ENCODE measurements at regions not wholly inside any gene's neighbourhood (a gene's known extent, or its start where the extent isn't known, plus 50 kb on each side); places are given as distances from the start of the nearest gene placed in this dataset.

DNA sequence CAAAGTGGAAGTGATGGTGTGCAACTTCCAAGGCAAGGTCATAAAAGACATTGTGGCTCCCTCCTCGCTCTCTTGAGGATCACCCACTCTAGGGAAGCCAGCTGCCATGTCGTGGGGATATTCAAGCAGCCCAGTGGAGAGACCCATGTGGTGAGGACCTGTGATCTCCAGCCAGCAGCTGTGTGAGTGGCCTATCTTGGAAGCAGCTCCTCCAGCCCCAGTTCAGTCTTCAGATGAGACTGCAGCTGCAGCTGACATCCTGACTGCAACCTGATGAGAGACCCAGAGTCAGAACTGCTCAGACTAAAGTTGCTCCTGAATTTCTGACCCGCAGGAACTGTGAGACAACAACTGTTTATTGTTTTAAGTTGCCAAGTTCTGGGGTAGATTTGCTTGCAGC lies 86.4 kb upstream of the GRK3 start:
- Histone ChIP-seq H2BK15ac (ENCODE audit: low read length) (no peak overlapping the region), H3K14ac (ENCODE audit: insufficient read length) (no peak overlapping the region), H3K23me2 (ENCODE audit: low read depth, low read length) (no peaks in the 10 kb centered on the region), H3K4ac (replicated peaks; ENCODE audit: insufficient read length, low read depth, low read length) (no peak overlapping the region), H3K4me1 (replicated peaks in 1 of 4; ENCODE audit: control insufficient read depth in 3 of 4, insufficient read depth in 4 of 4, low read length in 3 of 4) (no peaks in the 10 kb centered on the region), H4K8ac (ENCODE audit: extremely low read depth, insufficient read depth, low read length) (no peak overlapping the region), H3K79me2 (ENCODE audit: control insufficient read depth in 1 of 2, insufficient read depth in 2 of 2, low read length in 2 of 2) (no peaks in the 10 kb centered on the region), H4K91ac (replicated peaks; ENCODE audit: insufficient read length, low read length) (no peak overlapping the region), H3K27ac (ENCODE audit: low read depth, low read length) (no peak overlapping the region), H3K27me3 (replicated peaks in 1 of 4; ENCODE audit: control insufficient read depth in 3 of 4, extremely low read depth in 1 of 4, insufficient read depth in 3 of 4, low read length in 3 of 4) (no peaks in the 10 kb centered on the region), H3K9ac (replicated peaks in 1 of 4; ENCODE audit: extremely low read depth in 1 of 4, low read depth in 3 of 4, low read length in 3 of 4) (no peak overlapping the region), H3K4me3 (ENCODE audit: extremely low read depth in 1 of 4, insufficient read depth in 2 of 4, low read depth in 3 of 4, low read length in 4 of 4) (no peak overlapping the region), H3K23ac (ENCODE audit: insufficient read length) (no peak overlapping the region), H4K20me1 (replicated peaks in 1 of 2; ENCODE audit: control insufficient read depth in 1 of 2, insufficient read depth in 2 of 2, low read length in 2 of 2) (peaks cover 0 to 3% of the 10 kb centered on the region in 2 experiments), H3K36me3 (ENCODE audit: control insufficient read depth in 2 of 4, insufficient read depth in 4 of 4, low read length in 3 of 4) (no peaks in the 10 kb centered on the region; a peak in 1 of 8 replicates), H3K56ac (replicated peaks; ENCODE audit: insufficient read length, low read depth, low read length) (no peak overlapping the region), H2BK120ac (replicated peaks; ENCODE audit: low read depth, low read length) (no peak overlapping the region), H3K9me3 (ENCODE audit: insufficient read depth in 2 of 2, low read depth in 1 of 2, low read length in 1 of 2) (peaks cover 4 to 5% of the 10 kb centered on the region in 2 experiments; a peak in 2 of 4 replicates), H2AFZ (ENCODE audit: low read length) (no peak overlapping the region), H2BK20ac (ENCODE audit: low read length) (no peak overlapping the region), H3K79me1 (ENCODE audit: low read depth, low read length) (no peaks in the 10 kb centered on the region), H2AK5ac (ENCODE audit: low read depth, low read length) (no peak overlapping the region), H2BK12ac (ENCODE audit: low read depth, low read length) (no peak overlapping the region), H3K4me2 (ENCODE audit: insufficient read depth in 1 of 2, low read depth in 2 of 2, low read length in 2 of 2) (no peak overlapping the region), H3K18ac (ENCODE audit: extremely low read depth, low read length) (no peak overlapping the region), H2BK5ac (ENCODE audit: low read depth, low read length) (no peak overlapping the region), H4K5ac (ENCODE audit: insufficient read length, low read depth, low read length) (no peak overlapping the region)
- FAIRE-seq (no peak), DNase-seq (ENCODE audit: low read depth in 1 of 2, low spot score in 2 of 2) (no peak)
- 92% methylated on average over 3 of the region's 3 CpGs; no CpG with 5 or more reads in 1 of the 2 experiments for WGBS, 2 experiments (ENCODE audit: extremely low coverage in 1 of 2, insufficient coverage in 1 of 2, insufficient read length in 1 of 2, insufficient replicate concordance in 2 of 2, low coverage in 1 of 2, low lambda C conversion rate in 2 of 2, missing lambda C conversion rate in 1 of 2)
- ChIA-PET CTCF (ENCODE audit: partially characterized antibody) (no interaction called here), POLR2A (ENCODE audit: partially characterized antibody) (no interaction called here)
- TF ChIP-seq, protein P1, sequence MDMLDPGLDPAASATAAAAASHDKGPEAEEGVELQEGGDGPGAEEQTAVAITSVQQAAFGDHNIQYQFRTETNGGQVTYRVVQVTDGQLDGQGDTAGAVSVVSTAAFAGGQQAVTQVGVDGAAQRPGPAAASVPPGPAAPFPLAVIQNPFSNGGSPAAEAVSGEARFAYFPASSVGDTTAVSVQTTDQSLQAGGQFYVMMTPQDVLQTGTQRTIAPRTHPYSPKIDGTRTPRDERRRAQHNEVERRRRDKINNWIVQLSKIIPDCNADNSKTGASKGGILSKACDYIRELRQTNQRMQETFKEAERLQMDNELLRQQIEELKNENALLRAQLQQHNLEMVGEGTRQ (IDR thresholded peaks at IDR 0.05; ENCODE audit: low read length) = no peak
- TF ChIP-seq JUN (IDR thresholded peaks at IDR 0.05; ENCODE audit: low read depth, low read length) = no peak
- TF ChIP-seq MAFK (IDR thresholded peaks at IDR 0.05; ENCODE audit: low read depth, low read length) = no peak
- no peak for TF ChIP-seq EGR1 (IDR thresholded peaks at IDR 0.05; ENCODE audit: borderline replicate concordance, low read depth, low read length)
- no peak for TF ChIP-seq SP1 (IDR thresholded peaks at IDR 0.05; ENCODE audit: low read depth, low read length)
- no peak for TF ChIP-seq EZH2 (IDR thresholded peaks at IDR 0.05; ENCODE audit: low read depth, low read length, severe bottlenecking)
- no peak for TF ChIP-seq KDM1A (IDR thresholded peaks at IDR 0.05; ENCODE audit: borderline replicate concordance, low read length)
- TF ChIP-seq, protein P2, sequence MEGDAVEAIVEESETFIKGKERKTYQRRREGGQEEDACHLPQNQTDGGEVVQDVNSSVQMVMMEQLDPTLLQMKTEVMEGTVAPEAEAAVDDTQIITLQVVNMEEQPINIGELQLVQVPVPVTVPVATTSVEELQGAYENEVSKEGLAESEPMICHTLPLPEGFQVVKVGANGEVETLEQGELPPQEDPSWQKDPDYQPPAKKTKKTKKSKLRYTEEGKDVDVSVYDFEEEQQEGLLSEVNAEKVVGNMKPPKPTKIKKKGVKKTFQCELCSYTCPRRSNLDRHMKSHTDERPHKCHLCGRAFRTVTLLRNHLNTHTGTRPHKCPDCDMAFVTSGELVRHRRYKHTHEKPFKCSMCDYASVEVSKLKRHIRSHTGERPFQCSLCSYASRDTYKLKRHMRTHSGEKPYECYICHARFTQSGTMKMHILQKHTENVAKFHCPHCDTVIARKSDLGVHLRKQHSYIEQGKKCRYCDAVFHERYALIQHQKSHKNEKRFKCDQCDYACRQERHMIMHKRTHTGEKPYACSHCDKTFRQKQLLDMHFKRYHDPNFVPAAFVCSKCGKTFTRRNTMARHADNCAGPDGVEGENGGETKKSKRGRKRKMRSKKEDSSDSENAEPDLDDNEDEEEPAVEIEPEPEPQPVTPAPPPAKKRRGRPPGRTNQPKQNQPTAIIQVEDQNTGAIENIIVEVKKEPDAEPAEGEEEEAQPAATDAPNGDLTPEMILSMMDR (IDR thresholded peaks at IDR 0.05; ENCODE audit: control extremely low read depth in 1 of 3, insufficient read depth in 1 of 3, low read depth in 1 of 3, low read length in 3 of 3) = no peak
- TF ChIP-seq KDM4A (IDR thresholded peaks at IDR 0.05; ENCODE audit: low read depth, low read length, severe bottlenecking) = no peak
- no peak for TF ChIP-seq CHD2 (IDR thresholded peaks at IDR 0.05; ENCODE audit: low read length)
- no peak for TF ChIP-seq CEBPB (IDR thresholded peaks at IDR 0.05; ENCODE audit: low read depth, low read length)
- TF ChIP-seq NRF1 (IDR thresholded peaks at IDR 0.05; ENCODE audit: low read depth, low read length) = no peak

Measured in H1 (cell line).